ENCODE measurements at regions not wholly inside any gene's neighbourhood (a gene's known extent, or its start where the extent isn't known, plus 50 kb on each side); places are given as distances from the start of the nearest gene placed in this dataset.
"Not testable (repeated sequence)": the region's sequence is repeated elsewhere in the genome, so short reads cannot be mapped to it uniquely, and the experiment has no call there.

- H3K4me3 ChIP-seq (ENCODE audit: low read length in 2 of 2); H2AFZ ChIP-seq (ENCODE audit: low read length); H3K27me3 ChIP-seq (ENCODE audit: control insufficient read depth in 3 of 3, insufficient read depth in 3 of 3, low read depth in 1 of 3, low read length in 3 of 3); H3K14ac ChIP-seq (ENCODE audit: low read length); H3K9ac ChIP-seq (ENCODE audit: low read depth, low read length, poor library complexity); H3K27ac ChIP-seq (replicated peaks; ENCODE audit: low read length); H4K91ac ChIP-seq (ENCODE audit: low read depth, low read length, poor library complexity); H3K9me3 ChIP-seq (replicated peaks in 1 of 2; ENCODE audit: control insufficient read depth in 2 of 2, insufficient read depth in 1 of 2, low read depth in 1 of 2, low read length in 2 of 2); H3K23ac ChIP-seq (ENCODE audit: low read depth, low read length, poor library complexity); H3K36me3 ChIP-seq (replicated peaks in 1 of 2; ENCODE audit: control insufficient read depth in 2 of 2, insufficient read depth in 2 of 2, low read length in 2 of 2); H2BK5ac ChIP-seq (ENCODE audit: low read length); DNase-seq (ENCODE audit: low spot score); H2BK15ac ChIP-seq (ENCODE audit: low read length); H2BK120ac ChIP-seq (ENCODE audit: low read depth, low read length); H2BK12ac ChIP-seq (ENCODE audit: low read length); H4K8ac ChIP-seq (ENCODE audit: low read depth, low read length); H3K4ac ChIP-seq (ENCODE audit: low read length); H3K18ac ChIP-seq (ENCODE audit: low read length); H3K79me1 ChIP-seq (ENCODE audit: low read depth, low read length); H2AK5ac ChIP-seq (ENCODE audit: low read depth, low read length); H3K4me2 ChIP-seq (ENCODE audit: insufficient read depth, low read length, poor library complexity, severe bottlenecking); H3K4me1 ChIP-seq (ENCODE audit: control insufficient read depth in 2 of 2, insufficient read depth in 1 of 2, low read depth in 1 of 2, low read length in 2 of 2): not testable (repeated sequence)
- no CpG with 5 or more reads among the region's 6 CpGs for WGBS, 2 donors (ENCODE audit: extremely low coverage in 2 of 2, insufficient read length in 2 of 2, insufficient replicate concordance in 1 of 2)
Measured at GRCh38 chr17:16830770-16831169, 140.7 kb downstream of the CCDC144A start.

GRCh38 chr17:16830219-16830618, 140.2 kb downstream of the CCDC144A start:
- H4K91ac ChIP-seq (ENCODE audit: low read depth, low read length, poor library complexity); H2BK15ac ChIP-seq (ENCODE audit: low read length); H3K27me3 ChIP-seq (ENCODE audit: control insufficient read depth in 3 of 3, insufficient read depth in 3 of 3, low read depth in 1 of 3, low read length in 3 of 3); H4K8ac ChIP-seq (ENCODE audit: low read depth, low read length); H3K9ac ChIP-seq (ENCODE audit: low read depth, low read length, poor library complexity); H2BK12ac ChIP-seq (ENCODE audit: low read length); H3K18ac ChIP-seq (ENCODE audit: low read length); H3K27ac ChIP-seq (replicated peaks; ENCODE audit: low read length); H2BK120ac ChIP-seq (ENCODE audit: low read depth, low read length); H3K36me3 ChIP-seq (replicated peaks in 1 of 2; ENCODE audit: control insufficient read depth in 2 of 2, insufficient read depth in 2 of 2, low read length in 2 of 2); H3K4me2 ChIP-seq (ENCODE audit: insufficient read depth, low read length, poor library complexity, severe bottlenecking); H3K4me3 ChIP-seq (ENCODE audit: low read length in 2 of 2); H3K9me3 ChIP-seq (replicated peaks in 1 of 2; ENCODE audit: control insufficient read depth in 2 of 2, insufficient read depth in 1 of 2, low read depth in 1 of 2, low read length in 2 of 2); H3K4ac ChIP-seq (ENCODE audit: low read length); H3K79me1 ChIP-seq (ENCODE audit: low read depth, low read length); H2AK5ac ChIP-seq (ENCODE audit: low read depth, low read length); H2AFZ ChIP-seq (ENCODE audit: low read length); DNase-seq (ENCODE audit: low spot score); H3K4me1 ChIP-seq (ENCODE audit: control insufficient read depth in 2 of 2, insufficient read depth in 1 of 2, low read depth in 1 of 2, low read length in 2 of 2); H2BK5ac ChIP-seq (ENCODE audit: low read length); H3K23ac ChIP-seq (ENCODE audit: low read depth, low read length, poor library complexity); H3K14ac ChIP-seq (ENCODE audit: low read length): not testable (repeated sequence)
- no CpG with 5 or more reads among the region's 12 CpGs for WGBS, 2 donors (ENCODE audit: extremely low coverage in 2 of 2, insufficient read length in 2 of 2, insufficient replicate concordance in 1 of 2)
